D721Med (cell line): ENCODE measurements at regions not wholly inside any gene's neighbourhood (a gene's known extent, or its start where the extent isn't known, plus 50 kb on each side); places are given as distances from the start of the nearest gene placed in this dataset.

Experiments
- DNase-seq: peaks from one replicate; pipeline ENCODE4 v3.0.0; 2011; ENCODE audit warnings: low spot score; ENCODE audit not compliant: insufficient read length
- FAIRE-seq: peaks from 2 replicates; lab custom pipeline; 2011; peaks lifted over from hg19 to GRCh38; lab: Jason Lieb, UNC
- CTCF ChIP-seq: IDR thresholded peaks from 2 replicates; pipeline ENCODE4 v1.5.1; 2012; ENCODE audit warnings: mild to moderate bottlenecking, control low read depth; ENCODE audit not compliant: insufficient read depth; ENCODE audit errors: missing control alignments

GRCh38 chr18:57855551-57855950 lies 52.4 kb upstream of the ATP8B1 start:
- no peak for TF ChIP-seq CTCF
- no peak for FAIRE-seq
- no peak for DNase-seq

GRCh38 chr18:57854726-57855125 lies 51.6 kb upstream of the ATP8B1 start:
- TF ChIP-seq CTCF: no peak
- peak; percentile 85 for FAIRE-seq
- DNase-seq: no peak

GRCh38 chr18:57853864-57854263 lies 50.7 kb upstream of the ATP8B1 start:
- FAIRE-seq (no peak), DNase-seq (no peak)
- no peak for TF ChIP-seq CTCF

- FAIRE-seq (peak; percentile 97), DNase-seq (no peak)
- no peak for TF ChIP-seq CTCF
Observed at GRCh38 chr18:57853133-57853532, 50.0 kb upstream of the ATP8B1 start.
